MCF 10A (cell line): ENCODE measurements at regions not wholly inside any gene's neighbourhood (a gene's known extent, or its start where the extent isn't known, plus 50 kb on each side); places are given as distances from the start of the nearest gene placed in this dataset.
A peak's percentile ranks its signal among the peaks of the same experiment; 100 is the strongest.

ENCODE experiments used
- BruUV-seq: library from RNA; stranded (reverse); fragments of 400-500 nt; replicated peaks from 2 replicates; lab custom pipeline; 2021; lab: Mats Ljungman, UMichigan
- CTCF ChIA-PET: fragments of 300-600 bp; sonication (Branson Sonifier 250); formaldehyde crosslinking; extraction: SDS; loops from one replicate; lab custom pipeline; 2021; ENCODE audit warnings: antibody characterized with exemption, inconsistent platforms; lab: Yijun Ruan, JAX
- POLR2A ChIA-PET: fragments of 300-600, 350-650 bp; sonication (Branson Sonifier 250); formaldehyde crosslinking; extraction: SDS; loops from one replicate; lab custom pipeline; 2020; ENCODE audit warnings: antibody characterized with exemption, inconsistent platforms; lab: Yijun Ruan, JAX
- DNase-seq: peaks from one replicate; pipeline ENCODE4 v3.0.0-alpha.2; 2018; ENCODE audit not compliant: unreplicated experiment
- H3K27ac Mint-ChIP-seq: one replicate; pipeline ENCODE4 v1.8.0; 2022; ENCODE audit warnings: mild to moderate bottlenecking, low read depth, mixed read lengths; ENCODE audit not compliant: unreplicated experiment
- H3K27me3 Mint-ChIP-seq: one replicate; pipeline ENCODE4 v1.8.0; 2022; ENCODE audit warnings: mixed read lengths; ENCODE audit not compliant: insufficient read depth, unreplicated experiment
- H3K36me3 Mint-ChIP-seq: one replicate; pipeline ENCODE4 v1.8.0; 2022; ENCODE audit warnings: mild to moderate bottlenecking, moderate library complexity, mixed read lengths; ENCODE audit not compliant: insufficient read depth, unreplicated experiment
- H3K4me1 Mint-ChIP-seq: one replicate; pipeline ENCODE4 v1.8.0; 2022; ENCODE audit warnings: mixed read lengths; ENCODE audit not compliant: insufficient read depth, unreplicated experiment
- H3K4me3 Mint-ChIP-seq: one replicate; pipeline ENCODE4 v1.8.0; 2022; ENCODE audit warnings: mild to moderate bottlenecking, moderate library complexity, mixed read lengths; ENCODE audit not compliant: unreplicated experiment
- H3K9me3 Mint-ChIP-seq: one replicate; pipeline ENCODE4 v1.8.0; 2022; ENCODE audit warnings: mixed read lengths; ENCODE audit not compliant: unreplicated experiment
- CTCF ChIP-seq: fragments of 200-600 bp; IDR thresholded peaks from one replicate; pipeline ENCODE4 v1.8.0; 2022; ENCODE audit warnings: antibody characterized with exemption, mild to moderate bottlenecking; ENCODE audit not compliant: unreplicated experiment
- intact Hi-C: fragments of 100-400 bp; cut with micrococcal nuclease; formaldehyde crosslinking; loops from 2 replicates; pipeline ENCODE4 v1.14.1; 2022

GRCh38 chr13:103961784-103962183, 895.6 kb upstream of the SLC10A2 start:
- H3K27ac Mint-ChIP-seq, result no peak overlapping the region
- ChIA-PET POLR2A (no interaction called here), CTCF (no interaction called here)
- BruUV-seq, result no TSS peak
- H3K4me3 Mint-ChIP-seq, result no peak overlapping the region
- no peak for DNase-seq
- H3K4me1 Mint-ChIP-seq, result peaks cover 5% of the 10 kb centered on the region
- no peaks in the 10 kb centered on the region for H3K27me3 Mint-ChIP-seq
- peaks cover 6% of the 10 kb centered on the region for H3K9me3 Mint-ChIP-seq
- TF ChIP-seq CTCF, result no peak
- H3K36me3 Mint-ChIP-seq, result no peaks in the 10 kb centered on the region
- intact Hi-C loops, result no loop called here

- Mint-ChIP-seq H3K27me3 (no peaks in the 10 kb centered on the region), H3K9me3 (peaks cover 6% of the 10 kb centered on the region), H3K4me1 (peaks cover 5% of the 10 kb centered on the region), H3K27ac (no peak overlapping the region), H3K36me3 (no peaks in the 10 kb centered on the region), H3K4me3 (no peak overlapping the region)
- POLR2A ChIA-PET, result no interaction called here
- no TSS peak for BruUV-seq
- DNase-seq, result peak; percentile 52
- TF ChIP-seq CTCF, result no peak
- CTCF ChIA-PET, result no interaction called here
- intact Hi-C loops, result no loop called here
Measured at GRCh38 chr13:103961129-103961528, 894.9 kb upstream of the SLC10A2 start.

DNA sequence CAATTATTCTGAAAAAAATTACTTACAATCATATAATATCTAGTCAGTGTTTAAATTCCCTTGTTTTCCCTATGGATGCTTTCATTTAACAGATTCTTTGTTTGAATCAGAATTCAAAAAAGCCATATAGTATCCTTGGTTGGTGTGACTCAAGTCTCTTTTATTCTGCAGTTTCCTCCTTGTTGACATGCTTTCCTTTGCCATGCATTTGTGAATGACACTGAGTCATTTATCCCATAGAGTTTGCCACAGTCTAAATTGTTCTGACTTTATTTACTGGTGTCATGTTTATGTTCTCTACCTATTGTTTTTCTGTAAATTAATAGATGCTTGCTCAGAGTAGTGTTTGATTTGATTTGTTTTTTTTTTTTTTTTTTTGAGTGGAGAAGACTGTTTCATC, 893.8 kb upstream of the SLC10A2 start:
- no TSS peak for BruUV-seq
- Mint-ChIP-seq H3K4me1 (peaks cover 5% of the 10 kb centered on the region), H3K27ac (no peak overlapping the region), H3K36me3 (no peaks in the 10 kb centered on the region), H3K27me3 (no peaks in the 10 kb centered on the region), H3K4me3 (no peak overlapping the region), H3K9me3 (peaks cover 6% of the 10 kb centered on the region)
- no peak for TF ChIP-seq CTCF
- CTCF ChIA-PET, result no interaction called here
- intact Hi-C loops, result no loop called here
- POLR2A ChIA-PET, result no interaction called here
- DNase-seq, result no peak

DNA sequence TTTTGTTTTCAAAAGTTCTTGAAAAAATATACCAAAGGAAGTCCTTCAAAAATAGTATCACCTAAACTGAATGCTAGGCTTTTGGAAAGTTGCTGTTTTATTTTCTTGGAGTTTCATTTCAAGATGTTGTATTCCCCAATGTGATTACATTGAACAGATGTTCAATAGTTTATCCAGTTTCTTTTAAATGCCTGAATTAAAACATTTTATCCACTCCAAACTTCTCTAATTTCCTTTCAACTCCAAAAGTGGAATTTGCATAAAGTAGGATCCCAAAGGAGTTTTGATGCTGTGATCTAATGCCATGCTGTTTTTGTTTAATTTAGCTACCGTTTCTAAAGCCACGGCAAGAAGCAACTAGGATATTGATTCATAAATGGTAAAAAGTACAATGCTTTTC, 892.5 kb upstream of the SLC10A2 start:
- H3K36me3 Mint-ChIP-seq, result no peaks in the 10 kb centered on the region
- BruUV-seq, result no TSS peak
- CTCF ChIA-PET, result interaction anchor here (1.0 kb wide), 1 partner anchor 28 kb away, joined by 3 read pairs; no protein-coding TSS in a partner anchor
- POLR2A ChIA-PET, result no interaction called here
- H3K9me3 Mint-ChIP-seq, result peaks cover 1% of the 10 kb centered on the region
- intact Hi-C loops, result no loop called here
- no peak for DNase-seq
- H3K27me3 Mint-ChIP-seq, result no peaks in the 10 kb centered on the region
- H3K4me1 Mint-ChIP-seq, result peaks cover 5% of the 10 kb centered on the region
- no peak for TF ChIP-seq CTCF
- H3K4me3 Mint-ChIP-seq, result no peak overlapping the region
- H3K27ac Mint-ChIP-seq, result no peak overlapping the region
